ENCODE measurements at regions not wholly inside any gene's neighbourhood (a gene's known extent, or its start where the extent isn't known, plus 50 kb on each side); places are given as distances from the start of the nearest gene placed in this dataset.
"Not testable (repeated sequence)": the region's sequence is repeated elsewhere in the genome, so short reads cannot be mapped to it uniquely, and the experiment has no call there.

- DNase-seq (ENCODE audit: low spot score), result no peak
- Histone ChIP-seq H3K27ac (no peak overlapping the region), H3K4me3 (no peak overlapping the region), H3K27me3 (replicated peaks; ENCODE audit: insufficient read depth) (no peaks in the 10 kb centered on the region), H3K9me3 (no peaks in the 10 kb centered on the region), H3K4me1 (ENCODE audit: control insufficient read depth in 1 of 2, low read depth in 2 of 2) (no peaks in the 10 kb centered on the region), H3K36me3 (no peaks in the 10 kb centered on the region)
- no peak for ATAC-seq (ENCODE audit: insufficient number of reproducible peaks, low FRiP score, low read depth)
- no peak for TF ChIP-seq CTCF (IDR thresholded peaks at IDR 0.05)
Observed at GRCh38 chr5:27773166-27773565, 734.8 kb upstream of the CDH9 start.

GRCh38 chr5:27769748-27770402 is 731.5 kb upstream of the CDH9 start:
- H3K27ac ChIP-seq, result no peak overlapping the region
- no peaks in the 10 kb centered on the region for H3K4me1 ChIP-seq (ENCODE audit: control insufficient read depth in 1 of 2, low read depth in 2 of 2)
- no peak for TF ChIP-seq CTCF (IDR thresholded peaks at IDR 0.05)
- H3K9me3 ChIP-seq, result no peaks in the 10 kb centered on the region
- DNase-seq (ENCODE audit: low spot score), result no peak
- no peaks in the 10 kb centered on the region for H3K36me3 ChIP-seq
- no peaks in the 10 kb centered on the region for H3K27me3 ChIP-seq (replicated peaks; ENCODE audit: insufficient read depth)
- ATAC-seq (ENCODE audit: insufficient number of reproducible peaks, low FRiP score, low read depth), result no peak
- no peak overlapping the region for H3K4me3 ChIP-seq

- ATAC-seq (ENCODE audit: insufficient number of reproducible peaks, low FRiP score, low read depth) (no peak), DNase-seq (ENCODE audit: low spot score) (no peak)
- Histone ChIP-seq H3K27me3 (replicated peaks; ENCODE audit: insufficient read depth) (no peaks in the 10 kb centered on the region), H3K4me1 (ENCODE audit: control insufficient read depth in 1 of 2, low read depth in 2 of 2) (no peaks in the 10 kb centered on the region), H3K36me3 (no peaks in the 10 kb centered on the region), H3K4me3 (no peak overlapping the region), H3K9me3 (no peaks in the 10 kb centered on the region), H3K27ac (no peak overlapping the region)
- no peak for TF ChIP-seq CTCF (IDR thresholded peaks at IDR 0.05)
Observed at GRCh38 chr5:27748847-27749246, 710.5 kb upstream of the CDH9 start.

- not testable (repeated sequence) for H3K4me1 ChIP-seq (ENCODE audit: control insufficient read depth in 1 of 2, low read depth in 2 of 2); H3K36me3 ChIP-seq; DNase-seq (ENCODE audit: low spot score); H3K27ac ChIP-seq; H3K4me3 ChIP-seq; H3K27me3 ChIP-seq (replicated peaks; ENCODE audit: insufficient read depth); ATAC-seq (ENCODE audit: insufficient number of reproducible peaks, low FRiP score, low read depth); H3K9me3 ChIP-seq
Observed at GRCh38 chr5:27743383-27743979, 705.1 kb upstream of the CDH9 start.

- TF ChIP-seq CTCF (IDR thresholded peaks at IDR 0.05), result no peak
- Histone ChIP-seq H3K27ac (no peak overlapping the region), H3K4me1 (ENCODE audit: control insufficient read depth in 1 of 2, low read depth in 2 of 2) (no peaks in the 10 kb centered on the region), H3K4me3 (no peak overlapping the region), H3K9me3 (no peaks in the 10 kb centered on the region), H3K36me3 (no peaks in the 10 kb centered on the region), H3K27me3 (replicated peaks; ENCODE audit: insufficient read depth) (no peaks in the 10 kb centered on the region)
- ATAC-seq (ENCODE audit: insufficient number of reproducible peaks, low FRiP score, low read depth) (no peak), DNase-seq (ENCODE audit: low spot score) (no peak)
Observed at GRCh38 chr5:27742805-27743204, 704.4 kb upstream of the CDH9 start.

- no peak overlapping the region for H3K27ac ChIP-seq
- no peaks in the 10 kb centered on the region for H3K27me3 ChIP-seq (replicated peaks; ENCODE audit: insufficient read depth)
- no peaks in the 10 kb centered on the region for H3K9me3 ChIP-seq
Observed at GRCh38 chr5:27734838-27735237, 696.5 kb upstream of the CDH9 start.

More at GRCh38 chr5:27734838-27735237, 696.5 kb upstream of the CDH9 start:
- no peaks in the 10 kb centered on the region for H3K36me3 ChIP-seq
- no peak for TF ChIP-seq CTCF (IDR thresholded peaks at IDR 0.05)
- DNase-seq (ENCODE audit: low spot score) (no peak), ATAC-seq (ENCODE audit: insufficient number of reproducible peaks, low FRiP score, low read depth) (no peak)
- H3K4me3 ChIP-seq, result no peak overlapping the region
- H3K4me1 ChIP-seq (ENCODE audit: control insufficient read depth in 1 of 2, low read depth in 2 of 2), result no peaks in the 10 kb centered on the region
